Nucleus accumbens (tissue), 56 donors: ENCODE measurements at regions not wholly inside any gene's neighbourhood (a gene's known extent, or its start where the extent isn't known, plus 50 kb on each side); places are given as distances from the start of the nearest gene placed in this dataset.
"Not testable (repeated sequence)": the region's sequence is repeated elsewhere in the genome, so short reads cannot be mapped to it uniquely, and the experiment has no call there.

Experiments used
- DNase-seq, 56 donors: peaks; one replicate each; lab custom pipeline; 2025; lab: John Stamatoyannopoulos, UW

DNA sequence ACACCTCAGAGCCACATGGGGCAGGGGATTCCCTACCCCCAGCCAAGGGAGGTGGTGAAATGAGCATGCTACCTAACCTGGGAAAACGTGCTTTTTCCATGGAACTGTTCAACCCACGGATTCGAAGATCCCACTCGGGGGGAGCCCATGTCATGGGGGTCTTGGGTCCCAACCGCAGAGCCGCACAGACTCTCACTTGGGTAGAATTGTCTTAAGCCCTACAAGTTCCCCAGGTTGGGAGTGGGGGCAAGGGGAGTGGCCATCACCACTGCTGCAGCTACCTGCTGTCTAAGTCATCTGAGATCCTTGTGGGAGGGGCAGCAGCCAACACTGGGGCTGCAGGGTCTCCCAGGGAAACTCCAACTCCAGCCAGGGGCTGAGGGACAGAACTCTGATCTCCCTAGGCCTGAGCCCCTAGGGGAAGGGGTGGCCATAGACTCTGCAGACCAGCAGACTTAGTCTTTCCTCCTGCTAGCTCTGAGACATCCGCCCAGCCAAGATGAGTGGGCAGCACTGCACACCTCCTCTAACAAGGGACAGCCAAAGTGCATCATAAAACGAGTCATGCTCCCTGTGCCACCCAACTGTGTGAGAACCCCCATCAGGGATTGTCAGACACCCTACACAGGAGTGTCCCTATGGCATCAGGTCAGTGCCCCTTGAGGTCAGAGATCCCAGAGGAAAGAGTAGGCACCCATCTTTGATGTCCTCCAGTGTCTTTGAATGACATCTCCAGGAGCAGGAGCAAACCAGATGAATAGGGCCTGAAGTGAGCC, 610.4 kb upstream of the SLITRK6 start:
- no peak for DNase-seq

DNA sequence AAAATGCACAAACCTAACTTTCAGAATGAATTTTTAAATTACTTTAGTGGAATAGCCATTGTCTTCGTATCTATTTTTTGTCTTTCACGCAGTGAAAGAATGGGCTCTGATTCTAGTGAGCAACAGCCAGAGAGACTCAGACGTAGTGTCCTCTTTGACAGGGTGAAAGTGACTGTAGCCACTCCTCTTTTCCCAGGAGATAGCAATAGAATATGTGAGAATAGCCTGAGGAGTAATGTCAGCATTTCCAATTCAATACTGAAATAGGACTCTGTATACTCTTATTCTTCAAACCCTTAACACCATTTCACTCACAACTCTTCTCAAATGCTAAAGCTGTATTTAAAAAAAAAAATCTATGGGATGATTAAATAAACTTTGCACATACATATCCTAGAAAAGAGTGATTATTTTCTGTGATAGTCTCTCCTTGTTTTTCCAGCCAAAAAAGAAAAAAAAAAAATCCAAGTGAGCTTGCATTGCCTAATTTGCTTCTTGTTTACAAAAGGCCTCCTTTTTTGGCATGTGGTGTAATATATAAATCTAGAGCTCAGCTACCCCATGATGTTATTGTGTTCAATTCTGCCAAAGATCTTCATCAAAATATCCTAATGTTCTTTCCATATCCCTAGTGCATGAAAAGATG, 626.1 kb upstream of the SLITRK6 start:
- DNase-seq, result no peak

DNA sequence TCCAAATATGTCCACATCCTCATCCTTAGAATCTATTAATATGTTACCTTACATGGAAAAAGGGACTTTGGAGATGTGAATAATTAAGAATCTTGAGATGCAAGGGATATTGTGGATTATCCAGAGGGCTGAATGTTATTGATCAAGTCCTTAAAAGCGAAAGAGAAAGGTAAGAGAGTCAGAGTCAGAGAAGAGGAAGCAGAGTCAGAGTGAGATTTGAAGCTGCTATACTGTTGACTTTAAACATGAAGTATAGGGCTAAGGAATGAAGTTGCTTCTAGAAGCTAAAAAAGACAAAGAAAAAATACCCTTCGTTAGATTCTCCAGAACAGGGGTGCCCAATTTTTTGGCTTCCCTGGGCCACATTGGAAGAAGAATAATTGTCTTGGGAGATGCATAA, 627.2 kb upstream of the SLITRK6 start:
- DNase-seq, result no peak

DNA sequence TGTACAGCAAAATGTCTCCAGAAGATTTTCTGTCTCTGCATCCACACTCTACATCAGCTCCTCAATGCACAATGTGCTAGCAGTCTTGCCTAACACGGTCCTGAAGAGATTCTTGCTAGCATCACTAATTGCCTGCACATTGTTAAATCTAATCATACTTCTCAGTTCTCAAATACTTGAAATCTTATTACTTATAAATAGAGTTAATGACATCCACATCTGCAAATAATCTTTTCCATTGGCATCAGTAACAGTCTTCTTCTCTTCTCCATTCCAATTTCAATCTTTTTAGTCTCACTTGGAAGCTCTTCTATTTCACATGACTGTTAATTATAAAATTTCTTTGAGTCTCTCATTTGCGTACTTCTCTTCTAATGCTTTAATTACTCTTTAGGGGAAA, 630.5 kb upstream of the SLITRK6 start:
- no peak for DNase-seq

DNA sequence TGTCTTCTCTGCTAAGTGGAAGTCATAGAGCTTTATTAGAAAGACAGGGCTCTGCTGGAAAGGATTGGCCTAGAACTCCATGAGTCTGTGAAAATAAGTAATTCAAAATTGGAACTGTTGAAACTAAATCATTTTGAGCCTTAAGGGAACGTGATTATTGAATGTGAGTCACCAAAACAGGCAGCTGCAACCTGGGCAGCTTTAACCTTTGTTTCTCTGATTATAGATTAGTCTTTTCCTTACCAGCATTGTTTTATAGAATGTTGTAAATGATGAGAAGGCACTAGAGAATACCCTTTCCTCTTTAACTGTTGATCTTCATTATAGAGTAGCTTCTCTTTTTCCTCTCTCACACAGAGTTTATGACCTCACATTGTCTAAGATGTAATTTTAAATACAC, 638.8 kb upstream of the SLITRK6 start:
- DNase-seq, result no peak

DNA sequence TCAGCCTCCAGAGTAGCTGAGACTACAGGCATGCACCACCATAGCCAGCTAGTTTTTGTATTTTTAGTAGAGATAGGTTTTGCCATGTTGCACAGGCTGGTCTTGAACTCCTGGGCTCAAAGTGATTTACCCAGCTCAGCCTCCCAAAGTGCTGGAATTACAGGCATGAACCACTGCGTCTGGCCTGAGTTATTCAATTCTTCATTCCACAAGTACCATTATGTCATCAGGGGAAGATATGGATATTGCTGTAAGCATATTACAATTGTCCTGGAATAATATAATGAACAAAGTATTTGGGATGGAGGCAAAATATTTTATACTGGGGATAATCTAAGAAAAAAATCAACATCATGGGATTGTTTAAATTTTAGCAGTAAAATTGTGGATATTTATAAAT, 646.0 kb upstream of the SLITRK6 start:
- no peak for DNase-seq

DNA sequence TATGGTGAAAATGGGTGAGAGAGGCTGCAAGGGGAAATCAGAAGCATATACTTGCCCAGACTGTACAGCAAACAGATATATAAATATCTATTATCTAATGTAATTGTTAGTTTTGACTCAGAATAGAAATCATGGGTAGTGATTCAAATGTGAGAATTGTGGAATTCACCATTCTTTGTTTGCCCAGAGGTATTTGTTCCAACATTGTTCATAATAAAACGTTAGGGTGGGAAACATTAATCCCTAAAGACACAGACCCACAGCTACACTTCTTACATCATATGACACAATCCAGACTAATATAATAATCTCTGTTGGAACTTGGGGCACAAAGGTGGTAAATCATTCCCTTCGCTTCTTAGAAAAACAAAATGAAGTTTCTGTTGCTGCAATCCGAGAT, 646.5 kb upstream of the SLITRK6 start:
- no peak for DNase-seq

DNA sequence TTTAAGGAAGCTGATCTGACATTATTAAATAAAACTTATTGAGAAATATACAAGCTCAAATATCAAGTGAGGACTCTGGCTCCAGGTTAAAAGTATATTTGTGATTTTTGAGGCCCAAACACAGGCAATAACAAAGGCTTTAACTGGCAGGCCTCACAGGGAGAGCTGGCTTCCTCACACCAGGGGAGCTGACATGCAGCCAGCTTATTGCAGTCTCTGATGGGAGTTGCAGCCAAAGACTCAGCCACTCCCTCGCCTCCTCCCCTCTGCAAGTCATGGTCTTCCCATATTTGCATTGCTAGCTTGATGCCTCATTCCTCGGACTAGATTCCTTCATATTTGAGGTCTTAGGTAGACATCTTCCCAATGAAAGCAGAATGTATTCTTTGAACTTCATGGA, 647.1 kb upstream of the SLITRK6 start:
- peak in 2 of 56 donors; percentile 1 to 2 for DNase-seq

DNA sequence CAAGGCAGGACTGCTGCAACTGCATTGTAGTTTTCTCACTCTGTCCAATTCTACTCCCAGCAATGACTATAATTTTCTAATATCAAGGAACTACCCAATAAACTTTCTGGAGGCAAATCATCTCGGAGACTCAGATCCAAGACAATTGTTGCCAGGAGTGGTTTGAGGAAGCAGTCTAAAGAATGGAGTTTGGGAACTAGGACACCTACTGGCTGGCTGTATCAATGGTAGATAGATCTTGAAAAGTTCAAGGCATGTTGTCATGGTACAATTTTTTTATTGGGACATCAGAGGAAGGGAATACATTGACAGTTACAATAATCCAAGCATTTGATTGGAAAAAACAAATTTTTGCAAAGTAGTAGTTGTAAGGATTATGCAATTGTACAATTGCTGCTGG, 648.3 kb upstream of the SLITRK6 start:
- DNase-seq, result no peak

DNA sequence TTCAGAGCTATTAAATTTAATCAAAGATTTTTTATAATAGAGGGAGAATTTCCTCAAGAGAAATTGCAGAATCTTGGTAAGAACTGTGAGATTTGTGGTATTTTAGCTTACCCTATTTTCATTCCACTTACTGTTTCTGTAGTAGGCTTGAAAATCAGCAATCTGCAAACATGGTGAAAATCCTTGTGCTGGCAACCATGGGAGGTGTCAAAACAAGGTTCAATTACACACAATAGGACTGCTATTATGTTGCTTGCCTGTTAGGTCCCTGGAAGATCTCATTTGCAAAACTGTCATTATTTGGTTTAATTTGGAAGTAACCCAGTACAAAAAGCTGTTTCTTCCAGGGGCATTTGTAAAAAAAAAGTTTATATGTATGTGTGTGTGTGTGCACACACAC, 662.8 kb upstream of the SLITRK6 start:
- no peak for DNase-seq

DNA sequence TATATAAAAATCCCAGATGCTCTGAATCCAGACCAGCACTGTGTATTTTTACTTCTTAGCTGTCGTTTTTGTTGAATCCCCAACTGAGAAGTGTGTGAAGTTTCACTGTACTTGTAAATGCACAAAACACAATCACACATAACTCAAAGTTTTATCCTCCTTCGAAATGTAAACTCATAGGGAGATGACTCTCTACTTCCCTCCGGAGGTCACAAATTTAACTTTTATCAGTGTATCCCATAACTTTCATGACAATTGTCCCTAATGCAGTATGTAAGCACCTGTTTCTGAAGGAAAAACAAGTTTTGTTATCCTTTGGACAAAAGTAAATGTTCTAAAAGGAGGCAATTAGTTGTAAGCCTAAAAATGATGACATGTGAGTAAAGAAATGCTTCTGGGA, 665.0 kb upstream of the SLITRK6 start:
- no peak for DNase-seq

DNA sequence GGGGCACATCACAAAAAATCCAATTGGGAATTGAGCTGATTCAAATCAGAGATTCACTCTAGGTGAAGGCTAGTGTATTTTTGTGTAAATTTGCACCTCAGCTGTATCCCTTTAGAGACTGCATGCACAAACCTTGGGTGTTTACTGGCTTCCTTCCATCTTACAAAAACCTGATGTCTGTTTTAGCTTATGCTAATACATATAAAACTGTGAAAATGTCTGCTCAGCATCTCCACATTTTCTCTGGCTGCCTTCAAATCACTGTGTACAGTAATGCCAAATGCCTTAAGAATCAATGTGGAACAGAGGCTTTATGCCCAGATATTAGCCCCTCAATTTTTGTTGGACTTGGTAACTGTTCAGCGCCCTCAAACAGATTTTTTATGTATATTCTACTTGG, 675.8 kb upstream of the SLITRK6 start:
- DNase-seq, result no peak

DNA sequence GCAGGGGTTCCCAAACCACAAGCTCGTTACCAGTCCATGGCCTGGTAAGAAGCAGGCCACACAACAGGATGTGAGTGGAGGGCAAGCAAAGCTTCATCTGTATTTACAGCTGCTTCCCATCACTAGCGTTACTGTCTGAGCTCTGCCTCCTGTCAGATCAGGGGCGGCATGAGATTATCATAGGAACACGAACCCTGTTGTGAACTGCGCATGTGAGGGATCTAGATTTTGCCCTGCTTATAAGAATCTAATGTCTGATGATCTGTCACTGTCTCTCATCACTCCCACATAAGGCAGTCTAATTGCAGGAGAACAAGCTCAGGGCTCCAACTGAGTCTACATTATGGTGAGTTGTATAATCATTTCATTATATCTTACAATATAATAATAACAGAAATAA, 677.4 kb upstream of the SLITRK6 start:
- DNase-seq, result peak in 18 of 56 donors; percentile 1 to 42 (median 15)

DNA sequence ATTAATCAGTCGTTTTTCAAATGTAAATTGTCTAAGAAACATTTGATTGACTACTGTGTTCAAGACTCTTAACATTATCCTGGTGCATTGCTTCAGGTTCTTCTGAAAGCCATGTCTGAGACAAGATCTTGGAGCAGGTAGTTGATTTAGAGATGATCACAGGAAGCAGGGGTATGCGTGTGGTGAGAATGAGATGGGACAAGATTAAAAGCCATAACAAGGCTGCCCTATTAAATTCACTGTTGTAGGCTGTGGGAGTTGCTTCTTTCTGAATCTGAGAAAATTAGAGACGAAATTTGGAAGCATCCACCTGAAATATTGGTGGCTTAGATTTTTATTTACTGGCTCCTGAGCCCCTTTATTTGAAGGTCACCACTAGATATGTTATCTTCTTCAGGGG, 687.4 kb upstream of the SLITRK6 start:
- DNase-seq, result no peak

DNA sequence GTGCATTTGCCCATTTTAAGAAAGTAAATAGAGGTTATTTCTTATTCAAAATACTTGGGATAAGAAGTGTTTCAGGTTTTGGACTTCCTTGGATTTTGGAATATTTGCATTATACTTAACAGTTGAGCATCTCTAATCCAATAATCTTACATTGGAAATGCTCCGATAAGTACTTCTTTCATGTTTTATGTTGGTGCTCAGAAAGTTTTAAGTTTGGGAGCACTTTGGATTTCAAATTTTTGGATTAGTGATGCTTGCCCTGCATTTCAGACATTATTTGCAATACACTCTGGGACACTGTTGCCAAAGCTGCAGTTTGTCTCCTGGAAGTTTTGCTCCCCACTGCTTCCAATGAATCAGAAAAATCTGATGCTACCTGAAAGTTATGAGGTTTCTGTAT, 691.9 kb upstream of the SLITRK6 start:
- DNase-seq, result no peak

DNA sequence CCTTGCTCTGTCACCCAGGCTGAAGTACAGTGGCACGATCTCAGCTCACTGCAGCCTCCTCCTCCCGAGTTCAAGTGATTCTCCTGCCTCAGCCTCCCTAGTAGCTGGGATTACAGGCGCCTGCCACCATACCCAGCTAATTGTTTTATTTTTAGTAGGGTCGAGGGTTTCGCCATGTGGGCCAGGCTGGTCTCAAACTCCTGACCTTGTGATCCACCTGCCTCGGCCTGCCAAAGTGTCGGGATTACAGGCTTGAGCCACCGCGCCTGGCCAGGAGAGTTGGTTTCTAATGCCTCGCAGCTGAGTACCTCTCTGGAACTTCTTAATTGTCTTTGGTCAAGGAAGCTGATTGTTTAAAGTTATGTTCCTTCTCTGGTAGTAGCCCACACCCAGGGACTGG, 702.7 kb upstream of the SLITRK6 start:
- not testable (repeated sequence) for DNase-seq

DNA sequence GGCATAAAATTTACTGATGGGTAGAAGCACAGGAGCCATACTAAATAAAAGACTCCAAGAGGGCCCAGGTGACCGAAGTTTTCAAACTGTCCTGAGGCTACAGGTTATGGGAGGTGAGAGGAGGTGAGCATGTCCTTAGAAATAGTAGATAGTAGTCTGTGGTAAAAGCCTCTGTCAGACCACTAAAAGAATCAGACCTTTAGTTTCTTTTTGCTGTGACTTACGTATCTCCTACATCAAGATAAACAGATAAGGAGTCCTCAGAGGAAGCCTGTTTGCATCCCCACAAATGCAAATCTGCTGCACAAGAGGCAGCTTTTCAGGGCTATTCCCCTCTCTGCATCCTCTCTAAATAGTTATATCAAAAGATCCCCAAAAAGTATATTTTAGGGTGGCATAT, 711.6 kb upstream of the SLITRK6 start:
- DNase-seq, result no peak

DNA sequence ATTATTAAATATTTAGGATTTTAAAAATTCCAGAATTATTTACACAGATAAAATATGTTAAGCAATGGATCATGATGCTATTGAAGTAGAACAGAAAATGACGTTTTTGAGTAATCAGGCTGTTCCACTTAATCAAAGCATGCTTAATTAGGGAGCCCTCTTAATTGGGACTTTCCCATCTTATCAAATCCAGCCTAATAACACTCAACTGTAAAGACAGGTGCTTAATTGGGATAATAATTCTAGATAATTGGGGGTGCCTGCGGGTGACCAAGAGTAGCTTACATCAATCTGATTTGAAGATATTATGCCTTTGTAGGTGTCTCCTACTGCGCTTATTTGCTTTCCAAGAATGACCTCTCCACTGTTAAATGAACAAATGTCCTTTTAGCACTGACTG, 742.2 kb upstream of the SLITRK6 start:
- DNase-seq, result no peak

DNA sequence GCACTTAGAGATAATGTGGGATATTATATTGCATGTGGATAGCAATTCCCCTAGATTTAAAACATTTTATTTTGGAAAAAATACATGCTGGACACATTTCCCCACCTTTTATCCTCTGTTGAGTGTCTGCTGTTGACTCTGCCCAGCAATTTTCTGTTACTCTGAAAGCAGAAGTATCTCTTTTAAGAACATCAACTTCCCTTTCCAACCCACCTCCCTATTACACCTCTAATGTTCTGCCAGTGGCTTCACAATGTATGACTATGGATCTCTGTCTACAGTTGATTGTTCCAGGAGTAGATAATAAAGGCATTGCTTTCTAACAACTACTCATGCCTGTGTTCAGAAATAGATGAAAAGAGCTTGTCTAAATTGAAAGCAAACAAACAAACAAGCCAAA, 754.8 kb upstream of the SLITRK6 start:
- DNase-seq, result no peak

DNA sequence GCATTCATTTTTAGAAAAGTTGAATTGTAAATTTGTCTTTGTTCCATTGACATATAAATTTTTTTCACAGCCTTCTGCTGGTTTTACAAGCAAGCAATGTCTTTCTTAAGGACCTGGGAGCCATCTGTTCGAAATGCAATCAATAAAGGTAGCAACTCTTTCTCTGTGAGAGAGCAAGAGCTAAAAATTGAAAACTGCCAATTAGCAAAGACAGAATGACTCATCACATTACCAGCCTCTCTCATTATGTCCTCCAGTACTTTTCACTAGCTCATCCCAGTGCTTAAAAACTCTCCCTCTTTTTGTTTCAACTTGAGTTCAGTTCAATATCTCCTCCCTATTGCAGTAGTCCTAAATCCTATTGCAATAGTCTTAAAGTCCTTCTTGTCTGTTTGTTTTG, 760.7 kb upstream of the SLITRK6 start:
- no peak for DNase-seq

DNA sequence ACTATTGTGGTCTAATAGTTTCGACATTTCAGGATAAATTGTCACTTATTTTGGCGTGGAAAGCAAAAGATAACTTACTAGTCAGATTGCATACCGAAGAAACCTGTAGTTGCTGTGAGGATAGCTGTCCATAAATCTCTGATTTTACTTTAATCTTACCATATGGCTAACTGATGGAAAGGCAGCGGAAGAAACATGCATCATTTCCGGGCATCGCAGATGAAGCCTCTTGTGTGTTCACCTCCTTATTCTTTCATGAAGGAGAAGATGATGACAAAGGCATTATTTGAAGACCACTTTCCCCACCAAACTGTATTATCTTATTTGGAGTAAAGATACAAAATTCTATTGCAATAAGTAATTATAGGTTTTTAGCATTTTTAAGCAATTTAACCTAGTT, 763.6 kb upstream of the SLITRK6 start:
- DNase-seq, result no peak

DNA sequence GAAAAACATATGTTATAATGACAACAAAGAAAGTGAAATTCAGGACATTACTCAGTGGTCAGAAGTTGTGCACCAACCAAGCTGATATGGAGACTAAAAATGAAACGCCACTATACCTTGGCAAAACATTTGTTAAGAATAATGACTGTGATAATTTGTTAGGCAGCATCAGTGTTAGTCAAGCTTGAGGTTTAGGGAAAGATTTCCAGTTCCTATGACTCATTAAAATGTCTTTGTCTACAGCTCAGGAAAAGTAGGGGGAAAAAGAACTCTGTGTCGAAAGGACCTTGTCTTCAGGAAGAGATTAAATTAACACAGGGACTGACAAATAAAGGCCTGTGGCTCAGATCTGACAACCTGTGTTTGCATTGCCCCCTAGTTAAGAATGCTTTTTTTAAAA, 764.1 kb upstream of the SLITRK6 start:
- DNase-seq, result no peak

DNA sequence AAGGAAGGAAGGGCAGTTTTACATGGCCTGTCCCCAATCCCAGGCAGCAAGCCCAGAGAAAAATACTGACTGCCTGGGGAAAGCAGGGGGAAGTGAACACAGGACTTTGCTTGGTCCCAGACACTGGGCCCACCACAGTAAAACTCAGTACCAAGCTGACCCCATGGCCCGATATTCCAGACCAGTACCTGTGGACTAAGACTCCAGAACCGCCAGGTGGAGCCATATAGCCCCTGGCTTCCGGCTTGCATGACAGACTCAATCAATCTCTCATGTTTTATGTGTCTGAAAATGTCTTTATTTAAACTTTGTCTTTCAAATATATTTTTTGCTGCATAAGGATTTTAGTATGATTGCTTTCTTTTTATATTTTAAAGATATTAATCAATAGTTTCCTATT, 767.9 kb upstream of the SLITRK6 start:
- no peak for DNase-seq
